HEK293 (cell line): ENCODE measurements at regions not wholly inside any gene's neighbourhood (a gene's known extent, or its start where the extent isn't known, plus 50 kb on each side); places are given as distances from the start of the nearest gene placed in this dataset.

ENCODE experiments used
- CTCF ChIP-seq: fragments of 450-650 bp; formaldehyde crosslinking; IDR thresholded peaks from 2 replicates; pipeline ENCODE4 v1.5.1; 2016; ENCODE audit warnings: missing biosample characterization, missing genetic modification characterization
- KLF9 ChIP-seq: fragments of 450-650 bp; formaldehyde crosslinking; IDR thresholded peaks from 2 replicates; pipeline ENCODE4 v1.5.1; 2016; ENCODE audit warnings: missing biosample characterization, missing genetic modification characterization, low read depth
- YY1 ChIP-seq: fragments of 450-650 bp; formaldehyde crosslinking; IDR thresholded peaks from 2 replicates; pipeline ENCODE4 v1.5.1; 2018; ENCODE audit warnings: missing biosample characterization, missing genetic modification characterization
- ZBTB17 ChIP-seq: fragments of 450-650 bp; formaldehyde crosslinking; IDR thresholded peaks from 2 replicates; pipeline ENCODE4 v1.5.1; 2016; ENCODE audit warnings: missing biosample characterization, missing genetic modification characterization
- ZNF274 ChIP-seq, 2 experiments: fragments of 200-500 bp in 1 of 2; fragments of 450-650 bp in 1 of 2; sonication (Bioruptor generic) in 1 of 2; formaldehyde crosslinking in 1 of 2; IDR thresholded peaks; 2 replicates each; pipeline versions ENCODE4 v1.5.1 to v1.6.1; 2014 to 2016; ENCODE audit warnings: borderline replicate concordance in 1 of 2, inconsistent platforms in 1 of 2, low read length in 1 of 2, missing biosample characterization in 1 of 2, missing genetic modification characterization in 1 of 2
- ZNF670 ChIP-seq: fragments of 450-650 bp; formaldehyde crosslinking; IDR thresholded peaks from 2 replicates; pipeline ENCODE4 v1.5.1; 2016; ENCODE audit warnings: missing biosample characterization, missing genetic modification characterization, low read depth
- ZNF777 ChIP-seq: fragments of 450-650 bp; formaldehyde crosslinking; IDR thresholded peaks from 2 replicates; pipeline ENCODE4 v1.5.1; 2017; ENCODE audit warnings: missing biosample characterization, missing genetic modification characterization, borderline replicate concordance

DNA sequence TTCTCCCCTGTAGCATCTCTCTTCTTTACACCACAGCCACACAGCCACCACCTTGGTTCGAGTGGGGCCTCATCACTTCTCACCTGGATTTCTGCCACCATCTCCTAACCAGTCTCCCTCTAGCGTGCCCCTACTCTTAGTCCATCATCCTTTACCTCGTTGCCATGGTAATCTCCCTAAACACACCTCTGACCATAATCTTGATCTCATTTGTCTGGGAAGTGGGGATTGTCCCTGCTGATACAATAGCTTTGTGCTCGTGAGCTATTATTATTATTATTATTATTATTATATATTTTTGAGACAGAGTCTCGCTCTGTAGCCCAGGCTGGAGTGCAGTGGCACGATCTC is 76.5 kb upstream of the HSPA9 start:
- no peak for TF ChIP-seq ZNF670
- no peak for TF ChIP-seq ZNF777 (tag by site-specific recombination)
- TF ChIP-seq ZNF274 (IDR thresholded peaks at IDR 0.05; ENCODE audit: low read length) = no peak
- TF ChIP-seq ZNF274 (tag by site-specific recombination; IDR thresholded peaks at IDR 0.05; ENCODE audit: borderline replicate concordance) = no peak
- TF ChIP-seq CTCF (tag by site-specific recombination) = no peak
- TF ChIP-seq KLF9 (tag by site-specific recombination) = no peak
- no peak for TF ChIP-seq ZBTB17 (tag by site-specific recombination)
- TF ChIP-seq YY1 = no peak
